Colonic mucosa (tissue), 4 donors: ENCODE measurements at regions not wholly inside any gene's neighbourhood (a gene's known extent, or its start where the extent isn't known, plus 50 kb on each side); places are given as distances from the start of the nearest gene placed in this dataset.

Experiments
- DNase-seq: peaks from one replicate; pipeline ENCODE4 v3.0.0-alpha.2; 2020
- H3K27ac ChIP-seq: fragments of 200-600 bp; one replicate; pipeline ENCODE4 v1.8.0; 2021
- H3K27me3 ChIP-seq: fragments of 200-600 bp; one replicate; pipeline ENCODE4 v1.8.0; 2021
- H3K36me3 ChIP-seq: fragments of 200-600 bp; one replicate; pipeline ENCODE4 v1.8.0; 2021
- H3K4me1 ChIP-seq: fragments of 200-600 bp; one replicate; pipeline ENCODE4 v1.8.0; 2021; ENCODE audit warnings: mild to moderate bottlenecking
- H3K4me3 ChIP-seq: fragments of 200-600 bp; one replicate; pipeline ENCODE4 v1.8.0; 2021
- H3K9ac ChIP-seq, 2 donors: one replicate each; pipeline ENCODE4 v1.7.0; 2013; ENCODE audit warnings: control low read depth in 2 of 2, low read depth in 2 of 2, low read length in 2 of 2
- H3K9me3 ChIP-seq: fragments of 200-600 bp; one replicate; pipeline ENCODE4 v1.8.0; 2021
- CTCF ChIP-seq: fragments of 200-600 bp; IDR thresholded peaks from one replicate; pipeline ENCODE4 v1.8.0; 2022; ENCODE audit warnings: antibody characterized with exemption, mild to moderate bottlenecking
- intact Hi-C: fragments of 100-400 bp; cut with DNase I; formaldehyde crosslinking; loops from one replicate; pipeline ENCODE4 v1.14.1; 2022
- donor health status: healthy.
- donor health status: DM: no; HTN: no; CAD: no.
- donor health status: DM: no; HTN: no; CAD: no.

GRCh38 chr3:70818145-70818544, 505.7 kb upstream of the MDFIC2 start:
- intact Hi-C loops = no loop called here
- DNase-seq = no peak
- no peaks in the 10 kb centered on the region for H3K4me1 ChIP-seq
- H3K9ac ChIP-seq = no peak overlapping the region
- H3K9me3 ChIP-seq = no peaks in the 10 kb centered on the region
- H3K27ac ChIP-seq = no peak overlapping the region
- no peaks in the 10 kb centered on the region for H3K36me3 ChIP-seq
- no peaks in the 10 kb centered on the region for H3K27me3 ChIP-seq
- no peak overlapping the region for H3K4me3 ChIP-seq
- TF ChIP-seq CTCF = no peak

GRCh38 chr3:70816346-70816745, 503.9 kb upstream of the MDFIC2 start:
- DNase-seq = no peak
- H3K9ac ChIP-seq = no peak overlapping the region
- H3K9me3 ChIP-seq = no peaks in the 10 kb centered on the region
- no peak for TF ChIP-seq CTCF
- no peaks in the 10 kb centered on the region for H3K27me3 ChIP-seq
- no peak overlapping the region for H3K4me3 ChIP-seq
- H3K27ac ChIP-seq = no peak overlapping the region
- no peaks in the 10 kb centered on the region for H3K4me1 ChIP-seq
- intact Hi-C loops = no loop called here
- no peaks in the 10 kb centered on the region for H3K36me3 ChIP-seq

- no peak for TF ChIP-seq CTCF
- Histone ChIP-seq H3K4me3 (no peak overlapping the region), H3K9me3 (no peaks in the 10 kb centered on the region), H3K36me3 (no peaks in the 10 kb centered on the region), H3K9ac (no peak overlapping the region), H3K27me3 (no peaks in the 10 kb centered on the region), H3K27ac (no peak overlapping the region), H3K4me1 (no peaks in the 10 kb centered on the region)
- intact Hi-C loops = no loop called here
- DNase-seq = no peak
These were observed 503.4 kb upstream of the MDFIC2 start for GRCh38 chr3:70815817-70816216.

- no peaks in the 10 kb centered on the region for H3K4me1 ChIP-seq
- no peaks in the 10 kb centered on the region for H3K36me3 ChIP-seq
- no peak overlapping the region for H3K27ac ChIP-seq
- DNase-seq = no peak
- H3K27me3 ChIP-seq = no peaks in the 10 kb centered on the region
- intact Hi-C loops = no loop called here
- no peaks in the 10 kb centered on the region for H3K9me3 ChIP-seq
- H3K9ac ChIP-seq = no peak overlapping the region
- TF ChIP-seq CTCF = no peak
- H3K4me3 ChIP-seq = no peak overlapping the region
These were observed 500.9 kb upstream of the MDFIC2 start for GRCh38 chr3:70813311-70813710.

GRCh38 chr3:70811880-70812279, 499.4 kb upstream of the MDFIC2 start:
- Histone ChIP-seq H3K4me1 (no peaks in the 10 kb centered on the region), H3K9ac (no peak overlapping the region), H3K9me3 (no peaks in the 10 kb centered on the region), H3K27ac (no peak overlapping the region), H3K36me3 (no peaks in the 10 kb centered on the region), H3K4me3 (no peak overlapping the region), H3K27me3 (no peaks in the 10 kb centered on the region)
- no peak for DNase-seq
- intact Hi-C loops = no loop called here
- no peak for TF ChIP-seq CTCF

GRCh38 chr3:70808881-70809280, 496.4 kb upstream of the MDFIC2 start:
- TF ChIP-seq CTCF = no peak
- intact Hi-C loops = no loop called here
- Histone ChIP-seq H3K27ac (no peak overlapping the region), H3K27me3 (no peaks in the 10 kb centered on the region), H3K36me3 (no peaks in the 10 kb centered on the region), H3K9me3 (no peaks in the 10 kb centered on the region), H3K4me1 (no peaks in the 10 kb centered on the region), H3K9ac (no peak overlapping the region), H3K4me3 (no peak overlapping the region)
- DNase-seq = no peak
